Dermis blood vessel endothelial cell (primary cell): ENCODE measurements at regions not wholly inside any gene's neighbourhood (a gene's known extent, or its start where the extent isn't known, plus 50 kb on each side); places are given as distances from the start of the nearest gene placed in this dataset.
"Not testable (repeated sequence)": the region's sequence is repeated elsewhere in the genome, so short reads cannot be mapped to it uniquely, and the experiment has no call there.

Experiments used
- DNase-seq: peaks from one replicate; pipeline ENCODE4 v3.0.0; 2010

DNA sequence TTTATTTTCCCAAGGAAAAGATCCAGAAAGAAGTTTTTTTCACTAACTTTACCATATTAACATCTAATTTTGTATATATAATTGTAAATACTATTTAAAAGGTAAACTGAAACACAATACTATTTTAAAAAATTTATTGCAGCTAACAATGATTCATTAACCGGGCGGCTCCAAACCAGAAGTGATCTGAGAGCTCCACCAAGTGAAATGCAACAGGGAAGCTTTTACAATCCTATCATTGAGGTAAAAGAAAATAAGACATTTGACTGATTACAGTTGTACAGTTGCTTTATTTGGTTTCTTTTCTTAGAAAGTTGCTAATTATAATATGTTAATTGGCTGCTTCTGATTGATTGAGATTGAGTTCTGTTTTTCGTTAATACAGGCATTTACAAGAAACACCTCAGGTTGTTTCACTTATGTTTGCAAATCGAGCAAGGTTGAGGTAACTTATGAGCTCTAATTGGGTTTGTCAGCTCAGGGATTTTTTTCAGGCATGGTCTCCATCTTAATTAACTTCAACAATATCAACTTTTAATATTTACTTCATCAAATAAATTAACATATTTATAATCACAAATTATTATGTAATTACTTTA, 220.2 kb upstream of the UGT8 start:
- DNase-seq, result peak; percentile 36

DNA sequence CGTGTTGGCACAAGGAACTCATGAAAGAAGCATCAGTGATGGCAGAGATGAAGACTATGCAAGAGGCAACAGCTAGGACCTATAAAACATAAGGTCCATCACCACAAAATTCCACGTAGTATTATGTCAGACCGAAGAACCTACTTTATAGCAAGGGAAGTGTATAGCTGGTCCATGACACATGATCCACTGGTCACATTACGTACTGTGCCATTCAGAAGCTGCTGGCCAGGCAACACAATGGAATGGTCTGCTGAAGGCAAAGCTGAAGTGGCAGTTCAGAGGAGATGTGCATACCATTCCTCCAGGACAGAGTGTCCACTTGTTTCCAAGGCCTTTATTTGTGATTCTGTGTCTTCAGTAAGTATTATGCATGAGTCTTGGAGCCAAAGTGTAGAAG, 215.5 kb upstream of the UGT8 start:
- DNase-seq, result no peak

DNA sequence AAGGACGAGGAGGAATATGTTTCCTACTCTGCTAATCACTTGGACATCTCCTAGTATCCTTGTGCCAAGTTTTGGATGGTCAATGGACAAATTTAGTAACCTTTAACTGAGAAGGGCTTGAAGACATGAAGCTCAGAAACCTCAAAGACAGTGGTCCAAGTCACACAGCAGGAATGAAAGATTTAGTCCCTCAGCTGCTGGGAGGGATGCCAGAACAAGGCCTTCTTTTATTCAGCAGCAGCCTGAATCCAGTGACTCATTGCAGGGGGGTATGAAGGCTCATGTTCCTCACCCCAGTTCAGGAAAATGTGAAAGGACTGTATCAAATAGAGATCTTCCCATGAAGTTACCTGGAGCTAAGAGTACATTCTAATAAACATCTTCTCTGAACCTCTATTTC, 214.9 kb upstream of the UGT8 start:
- DNase-seq, result no peak

DNA sequence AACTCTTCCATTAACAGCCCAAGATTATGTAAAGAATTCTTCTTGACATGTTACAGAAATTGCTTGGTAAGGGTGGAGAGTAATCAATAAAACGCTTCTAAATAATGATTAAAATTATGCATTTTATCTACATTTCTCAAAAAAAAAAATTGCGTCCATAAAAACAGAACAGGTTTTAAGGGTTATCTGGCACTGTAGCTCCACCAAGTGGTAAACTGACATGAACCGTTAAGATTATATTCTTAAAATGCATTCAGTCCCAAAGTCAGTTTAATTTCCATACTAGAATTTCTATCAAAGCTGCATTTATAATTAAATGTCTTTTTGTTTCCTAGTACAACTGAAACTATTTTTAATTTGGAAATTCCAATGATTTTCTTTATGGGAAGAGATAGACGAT, 214.0 kb upstream of the UGT8 start:
- DNase-seq, result peak; percentile 72

DNA sequence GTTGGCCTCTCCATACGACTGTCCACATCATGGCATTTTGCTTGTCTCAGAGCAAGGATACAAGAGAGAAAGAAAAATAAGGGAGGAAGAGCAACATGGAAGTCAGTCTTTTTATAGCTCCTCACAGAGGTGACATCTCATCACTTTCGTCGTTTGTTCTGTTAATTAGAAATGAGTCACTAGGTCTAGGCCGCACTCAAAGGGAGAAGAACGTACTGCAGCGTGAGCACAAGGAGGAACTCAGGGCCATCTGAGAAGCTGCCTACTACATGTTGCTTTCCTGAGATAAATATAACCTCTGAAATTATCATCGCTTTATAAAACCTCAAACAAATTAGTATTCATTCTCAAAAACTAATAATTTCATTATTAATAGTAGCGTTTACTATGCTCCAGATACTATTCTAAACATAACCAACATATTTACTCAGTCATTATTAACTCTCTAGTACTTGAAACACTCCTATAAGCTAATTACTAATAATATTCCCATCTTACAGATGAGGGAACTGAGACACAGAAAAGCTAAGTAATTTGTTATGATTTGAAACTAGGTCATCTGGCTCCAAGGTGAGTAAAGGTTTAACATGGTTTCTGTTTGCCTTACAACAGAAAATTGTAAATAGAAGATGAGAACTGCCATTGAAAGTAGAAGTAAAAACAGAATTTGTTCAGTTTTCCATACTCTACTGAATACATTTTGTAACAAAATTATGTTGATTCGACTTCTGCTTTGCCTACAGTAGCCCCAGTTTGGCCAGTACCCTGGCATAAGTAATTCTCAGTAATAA, 213.2 kb upstream of the UGT8 start:
- DNase-seq, result no peak

DNA sequence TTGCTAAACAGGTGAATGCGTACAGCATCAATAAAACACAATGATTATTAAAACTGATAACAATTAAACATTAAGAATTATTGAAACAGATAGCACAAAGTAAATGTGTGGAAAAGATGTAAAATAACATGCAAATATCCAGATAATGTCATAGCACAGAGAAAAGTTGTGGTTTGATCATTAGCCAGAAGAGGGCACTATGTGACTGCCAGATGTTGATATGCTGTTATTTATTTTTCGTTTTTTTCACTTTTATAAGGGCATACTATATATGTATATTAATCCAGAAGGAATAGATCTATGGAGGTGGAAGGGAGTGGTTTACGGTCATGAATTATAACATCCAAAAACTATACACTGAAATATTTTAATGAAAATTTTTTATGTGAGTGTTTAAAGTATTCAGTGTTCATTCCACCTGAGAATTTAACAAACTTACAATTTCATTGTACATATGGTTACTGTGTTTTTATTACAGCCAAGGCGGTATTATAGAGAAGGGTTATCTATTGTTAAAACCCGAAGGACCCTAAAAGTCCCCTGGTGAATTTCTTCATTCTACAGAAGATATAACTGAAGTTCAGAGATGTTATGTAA, 211.9 kb upstream of the UGT8 start:
- peak; percentile 67 for DNase-seq

DNA sequence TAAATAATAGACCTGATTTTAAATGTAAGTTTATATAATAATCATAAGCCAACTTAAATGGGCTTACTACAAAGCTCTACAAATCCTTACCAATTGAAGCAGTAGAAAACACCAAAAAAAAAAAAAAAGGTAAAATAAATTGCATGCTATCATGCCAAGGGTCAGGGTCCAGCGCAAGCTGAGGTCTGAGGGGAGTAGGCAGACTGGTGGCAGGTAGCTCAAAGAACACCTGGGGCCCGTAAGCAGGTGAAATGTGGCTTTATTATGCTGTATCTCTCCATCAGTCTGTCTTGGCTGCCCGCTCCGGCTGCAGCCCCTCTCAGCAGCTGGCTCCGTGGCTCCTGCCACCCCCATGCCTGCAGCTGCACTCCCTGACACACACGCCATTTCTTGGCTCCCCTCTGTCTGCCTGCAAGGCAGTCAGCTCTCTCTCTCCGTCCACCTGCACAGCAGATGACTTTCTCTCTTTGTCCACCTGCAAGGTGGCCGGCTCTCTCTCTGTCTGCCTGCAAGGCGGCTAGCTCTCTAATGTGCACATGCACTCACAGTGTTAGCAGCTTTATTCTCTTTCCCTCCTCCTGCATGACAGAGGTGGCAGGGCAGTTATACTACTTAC, 209.4 kb upstream of the UGT8 start:
- DNase-seq, result no peak

DNA sequence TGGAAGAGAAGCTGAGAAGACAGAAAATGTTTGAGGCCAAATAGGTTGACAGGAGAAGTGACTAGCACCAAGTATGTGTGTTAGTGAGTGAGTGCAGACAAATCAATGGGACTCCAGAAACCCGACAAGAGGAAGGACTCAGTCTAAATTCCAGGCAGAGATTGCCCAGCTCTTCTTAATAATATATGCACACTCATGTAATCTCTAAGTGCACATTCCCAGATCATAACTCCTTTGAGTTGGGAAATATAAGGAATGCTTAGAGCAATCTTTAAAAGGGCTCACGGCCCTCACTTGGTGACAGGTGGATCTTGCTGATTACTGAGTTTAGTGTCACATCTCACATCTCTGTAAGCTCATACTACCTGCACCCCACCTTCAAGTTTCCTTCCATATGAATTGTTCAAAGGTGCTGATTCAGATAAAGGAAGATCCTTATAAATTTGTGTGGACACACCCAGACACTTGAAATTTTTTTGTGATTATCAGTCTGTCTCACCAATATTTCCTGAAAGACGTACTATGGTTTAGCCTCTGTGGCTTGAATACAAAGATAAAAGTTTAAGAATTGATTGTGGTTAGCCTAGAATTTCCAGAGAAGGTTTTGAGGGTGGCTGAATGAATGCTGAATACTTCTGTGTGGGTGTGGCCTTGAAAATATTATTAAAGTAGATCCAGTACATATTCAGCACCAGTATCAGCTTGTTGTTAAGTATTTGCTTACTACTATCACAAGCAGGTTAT, 205.1 kb upstream of the UGT8 start:
- no peak for DNase-seq

DNA sequence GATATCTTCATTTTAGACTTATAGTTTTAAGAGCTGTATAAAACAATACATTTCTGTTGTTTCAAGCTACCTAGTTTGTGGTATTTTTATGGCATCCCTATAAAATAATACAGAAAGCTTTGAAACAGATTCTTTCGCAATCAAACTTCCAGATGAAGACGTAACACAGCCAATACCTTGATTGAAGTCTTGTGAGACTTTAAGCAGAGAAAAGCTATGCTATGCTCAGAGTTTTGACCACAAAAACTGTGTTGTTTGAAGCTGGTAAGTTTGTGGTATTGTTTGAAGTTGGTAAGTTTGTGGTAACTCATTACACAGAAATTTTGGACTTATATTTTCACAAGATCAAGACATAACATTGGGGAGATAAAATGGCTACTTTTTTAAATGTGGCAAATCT, 201.8 kb upstream of the UGT8 start:
- DNase-seq, result no peak

DNA sequence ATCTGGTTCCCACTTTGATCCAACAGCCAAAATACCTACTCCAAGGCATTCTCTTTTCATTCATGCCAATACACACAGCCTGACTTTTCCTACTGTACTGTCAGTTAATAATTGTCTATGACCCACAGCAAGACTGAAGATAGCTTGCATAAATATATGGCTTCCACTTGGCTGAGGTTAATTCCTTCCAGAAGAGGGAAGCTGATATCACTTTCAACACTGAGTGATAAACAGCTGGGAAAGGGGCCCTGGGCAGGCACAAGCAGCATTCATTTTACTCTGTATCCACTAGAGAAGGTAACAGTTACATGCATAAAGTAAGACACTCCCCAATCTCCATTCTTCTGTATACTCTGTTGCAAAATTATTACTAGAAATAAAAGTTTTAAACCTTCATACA, 200.2 kb upstream of the UGT8 start:
- DNase-seq, result no peak

DNA sequence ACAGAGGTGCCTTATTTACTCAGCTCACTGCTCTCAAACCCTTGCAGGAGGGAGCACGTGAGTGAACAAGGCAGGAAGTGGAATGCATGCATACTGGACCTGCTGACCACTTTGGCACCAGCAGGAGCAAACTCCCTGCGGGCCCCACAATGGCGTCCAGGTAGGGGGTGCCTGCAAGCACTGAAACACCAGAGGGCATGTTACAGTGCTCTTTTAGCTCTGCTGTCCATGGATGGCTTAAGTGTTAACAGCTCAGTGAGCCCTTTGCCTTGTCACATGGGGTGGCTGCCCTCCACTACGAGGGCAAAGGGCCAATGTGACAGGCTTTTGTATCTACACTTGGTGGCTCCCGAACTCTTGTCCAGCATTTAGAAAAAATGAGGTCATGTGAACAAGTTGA, 199.5 kb upstream of the UGT8 start:
- no peak for DNase-seq

DNA sequence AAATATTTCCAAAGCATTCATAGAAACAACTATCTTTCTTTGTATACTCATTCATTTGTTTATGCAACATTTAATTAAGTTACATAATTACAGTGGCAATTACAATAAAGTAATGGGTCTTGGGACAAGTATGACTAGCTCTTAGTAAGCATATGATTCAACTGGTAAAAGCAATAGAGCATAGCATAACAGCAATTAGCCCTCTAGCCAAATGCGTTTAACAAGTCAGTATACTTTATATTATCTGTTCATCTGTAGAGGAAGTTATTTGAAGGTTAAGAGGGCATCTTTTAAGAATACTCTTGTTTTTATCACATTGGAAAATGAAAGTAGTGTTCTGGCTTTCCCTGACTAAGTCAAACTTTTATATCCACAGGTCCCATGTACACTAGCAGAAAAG, 198.1 kb upstream of the UGT8 start:
- DNase-seq, result no peak

DNA sequence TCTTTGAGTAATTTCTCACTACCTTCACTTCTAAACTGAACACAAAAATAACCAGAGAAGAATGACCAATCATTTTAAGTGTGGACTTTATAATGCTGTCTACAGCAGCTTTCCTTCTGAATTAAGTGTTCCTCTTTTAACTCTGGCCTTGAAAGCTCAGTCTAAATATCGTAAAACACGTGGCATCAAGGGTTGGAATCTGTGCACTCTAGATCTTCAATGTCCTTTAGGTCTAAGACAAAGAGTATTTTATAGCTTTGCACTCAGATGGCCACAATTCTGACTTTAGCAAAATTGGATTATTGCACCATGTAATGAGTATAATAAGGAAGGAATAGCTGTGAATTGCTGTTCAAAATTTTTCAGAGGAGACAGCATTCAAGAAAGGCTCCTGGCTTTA, 197.1 kb upstream of the UGT8 start:
- DNase-seq, result no peak

DNA sequence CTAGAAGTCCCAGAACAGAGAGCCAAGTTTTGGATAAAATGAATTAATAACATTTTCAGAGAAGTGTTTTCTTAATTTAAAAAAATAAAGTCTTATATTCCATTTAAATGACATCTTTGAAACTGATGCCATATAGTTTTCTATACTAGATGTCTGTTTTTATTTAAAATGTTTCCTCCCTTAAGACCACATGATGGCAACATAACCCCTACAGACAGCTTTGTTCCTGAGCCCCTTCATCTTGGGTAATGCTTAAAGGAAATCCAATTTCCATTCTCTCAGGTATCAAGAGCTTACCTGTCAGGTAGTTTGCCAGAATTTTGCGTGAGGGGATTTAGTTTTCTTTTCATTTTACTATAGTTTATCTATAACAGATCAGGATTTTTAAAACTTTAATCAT, 181.4 kb upstream of the UGT8 start:
- no peak for DNase-seq

DNA sequence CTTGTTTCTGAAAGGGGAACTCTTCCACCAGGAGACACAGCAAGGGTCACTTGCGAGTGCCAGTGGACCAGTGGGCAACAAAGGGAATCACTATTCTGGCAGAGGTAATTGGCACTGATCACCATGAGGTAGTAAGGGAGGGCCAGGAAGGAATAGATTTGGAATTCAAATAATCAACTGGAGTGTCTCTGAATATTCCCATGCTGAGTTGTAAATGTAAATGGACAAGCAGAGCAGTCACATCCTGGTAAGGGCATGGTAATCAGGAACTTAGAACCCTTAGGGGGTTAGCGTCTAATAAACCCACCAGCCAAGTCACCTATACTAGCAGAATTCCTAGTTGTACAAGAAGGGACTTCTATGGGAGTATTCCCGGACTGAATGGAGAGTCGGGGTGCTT, 178.5 kb upstream of the UGT8 start:
- no peak for DNase-seq

DNA sequence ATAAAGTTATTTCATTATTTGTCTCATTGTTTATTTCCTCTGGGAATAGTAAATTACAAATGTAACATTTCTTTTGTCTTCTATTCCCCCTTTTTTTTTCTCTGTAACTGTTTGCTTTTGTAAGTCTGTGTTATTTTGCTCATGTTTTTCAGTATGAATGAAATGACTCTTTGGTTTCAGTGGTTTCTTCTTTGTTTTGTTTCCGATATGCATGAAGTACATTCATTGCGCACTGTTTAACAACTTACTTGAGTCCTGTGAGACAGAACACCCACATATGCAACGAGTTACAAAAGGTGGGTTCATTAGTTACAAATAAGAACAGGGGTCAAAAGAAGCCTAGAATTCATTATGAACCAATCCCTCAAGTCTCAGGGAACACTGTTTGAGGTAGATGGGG, 175.0 kb upstream of the UGT8 start:
- DNase-seq, result no peak

DNA sequence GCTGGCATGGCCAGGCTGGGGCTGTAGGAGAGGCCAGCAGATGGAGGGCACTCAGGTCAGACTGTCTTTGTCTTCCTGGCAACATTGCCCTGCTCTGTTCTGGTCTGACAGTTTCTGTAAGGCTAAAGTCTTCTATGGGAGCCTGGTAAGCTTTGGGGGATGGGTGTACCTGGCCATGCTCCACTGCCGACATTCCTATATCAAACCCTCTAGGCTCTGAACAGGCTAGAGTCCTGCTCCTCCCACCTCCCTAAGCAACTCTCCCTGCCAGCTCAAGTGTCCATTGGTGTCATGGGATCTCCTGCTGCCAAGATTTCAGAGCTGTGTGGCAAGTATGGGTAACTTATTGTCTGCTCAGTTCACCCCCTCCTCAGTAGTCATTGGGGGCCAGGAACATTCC, 163.5 kb upstream of the UGT8 start:
- DNase-seq, result no peak

DNA sequence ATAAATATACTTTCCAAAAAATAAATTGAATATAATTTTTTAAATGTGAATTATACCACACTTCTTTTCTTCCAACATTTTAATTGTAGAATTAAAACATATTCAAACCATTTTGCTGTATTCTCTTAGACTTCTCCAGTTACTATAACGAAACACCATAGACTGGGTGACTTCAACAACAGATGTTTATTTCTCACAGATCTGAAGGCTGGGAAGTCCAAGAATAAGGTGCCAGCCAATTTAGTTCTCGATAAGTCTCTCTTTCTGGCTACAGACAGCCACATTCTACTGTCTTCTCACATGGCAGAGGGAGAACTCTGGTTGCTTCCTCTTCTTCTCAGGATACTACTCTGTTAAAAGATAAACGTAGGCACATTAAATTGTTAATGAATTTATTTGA, 155.8 kb upstream of the UGT8 start:
- no peak for DNase-seq

DNA sequence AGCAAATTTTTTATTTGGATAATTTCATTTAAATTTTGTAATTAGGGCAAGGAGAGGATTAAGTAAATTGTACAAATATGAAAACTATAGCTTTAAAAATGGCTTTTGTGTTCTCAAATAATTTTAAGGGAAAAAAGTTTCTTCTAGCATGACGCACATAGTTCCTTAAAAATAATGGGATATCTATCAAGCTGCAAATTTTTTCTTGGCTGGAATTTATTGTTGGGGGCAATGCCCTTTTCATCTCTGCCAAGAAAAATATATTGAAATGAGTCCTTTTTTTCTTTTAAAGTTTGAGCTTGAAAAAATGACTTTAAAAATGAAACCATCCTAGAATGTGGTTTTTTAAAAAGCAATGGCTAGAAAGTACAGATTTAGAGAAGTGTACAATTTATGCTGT, 154.4 kb upstream of the UGT8 start:
- no peak for DNase-seq

DNA sequence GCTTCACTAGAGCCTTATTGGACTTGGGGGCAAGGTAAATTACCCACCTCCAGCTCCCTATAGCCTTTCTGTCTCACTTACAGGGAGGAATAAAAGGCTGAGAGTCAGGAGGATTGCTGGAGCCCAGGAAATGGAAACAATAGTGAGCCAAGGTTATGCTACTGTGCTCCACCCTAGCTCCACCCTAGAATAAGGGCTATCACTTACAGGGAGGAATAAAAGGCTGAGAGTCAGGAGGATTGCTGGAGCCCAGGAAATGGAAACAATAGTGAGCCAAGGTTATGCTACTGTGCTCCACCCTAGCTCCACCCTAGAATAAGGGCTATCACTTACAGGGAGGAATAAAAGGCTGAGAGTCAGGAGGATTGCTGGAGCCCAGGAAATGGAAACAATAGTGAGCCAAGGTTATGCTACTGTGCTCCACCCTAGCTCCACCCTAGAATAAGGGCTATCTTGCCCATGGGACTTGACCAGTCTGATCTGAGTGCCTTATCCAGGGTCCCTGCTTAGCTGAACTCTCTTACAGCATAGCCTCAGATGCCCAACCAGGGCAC, 150.6 kb upstream of the UGT8 start:
- DNase-seq, result not testable (repeated sequence)

DNA sequence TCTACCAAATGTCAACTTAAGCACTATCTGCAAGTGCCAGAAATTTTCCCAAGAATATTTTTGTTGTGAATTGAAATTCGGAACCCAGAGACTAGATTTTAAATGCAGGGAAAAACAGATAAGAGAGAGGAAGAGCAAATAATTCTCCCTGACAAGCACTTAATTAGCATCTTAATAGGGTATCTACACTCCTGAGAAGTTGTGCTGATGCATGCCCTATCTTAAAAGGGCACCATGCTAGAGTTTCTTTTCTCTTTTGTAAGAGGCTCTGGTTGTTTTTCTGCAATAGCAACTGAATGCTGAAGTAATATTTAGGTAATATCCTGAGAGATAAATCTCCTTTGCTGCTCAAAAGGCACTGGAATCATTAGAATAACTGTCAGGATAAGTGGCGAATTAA, 139.9 kb upstream of the UGT8 start:
- no peak for DNase-seq

DNA sequence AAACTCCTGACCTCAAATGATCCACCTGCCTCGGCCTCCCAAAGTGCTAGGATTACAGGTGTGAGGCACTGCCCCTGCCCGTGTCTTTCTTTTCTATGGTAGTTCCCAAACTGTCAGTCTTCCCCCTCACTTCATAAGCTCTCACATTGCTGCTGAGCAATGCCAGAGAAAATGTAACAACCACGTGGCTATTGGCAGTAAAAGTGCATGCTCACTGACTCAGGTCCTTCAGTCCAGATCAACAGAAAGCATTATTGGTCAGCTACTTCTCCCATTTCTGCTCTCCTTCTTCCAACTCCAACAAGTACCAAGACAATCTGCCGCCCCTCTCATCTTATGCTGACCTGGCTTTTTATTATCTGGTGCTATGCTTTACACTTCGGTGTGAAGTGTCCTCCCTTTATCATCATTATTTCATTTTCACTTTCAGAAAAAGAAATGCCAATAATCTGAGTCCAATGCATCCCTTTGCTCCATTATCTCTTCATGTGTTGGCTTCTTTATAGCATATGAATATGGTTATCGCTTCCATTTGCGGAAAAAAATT, 133.8 kb upstream of the UGT8 start:
- no peak for DNase-seq

DNA sequence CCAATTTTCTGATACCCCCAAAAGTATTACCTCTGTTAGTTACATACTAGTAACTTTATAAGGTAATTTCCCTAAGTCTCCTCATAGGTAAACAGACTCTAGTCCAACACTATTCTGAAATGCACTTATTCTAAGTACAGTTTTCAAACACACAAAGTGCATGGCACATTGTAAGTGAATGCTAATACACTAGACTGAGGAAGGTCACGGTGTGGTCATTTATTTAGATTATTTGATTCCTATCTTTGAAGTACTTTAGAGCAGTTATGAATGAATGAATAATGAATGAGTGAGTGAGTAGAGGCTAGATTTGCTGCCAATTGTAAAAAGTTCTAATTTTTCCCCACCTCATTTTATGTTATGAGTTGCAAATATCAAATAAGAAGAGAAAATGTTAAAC, 132.8 kb upstream of the UGT8 start:
- DNase-seq, result no peak
